NT2/D1 (cell line): ENCODE measurements at regions not wholly inside any gene's neighbourhood (a gene's known extent, or its start where the extent isn't known, plus 50 kb on each side); places are given as distances from the start of the nearest gene placed in this dataset.

Experiments
- SUZ12 ChIP-seq: IDR thresholded peaks from 2 replicates; pipeline ENCODE4 v1.6.1; 2011; ENCODE audit not compliant: insufficient read length, insufficient read depth; ENCODE audit errors: extremely low read depth
- ZNF274 ChIP-seq: IDR thresholded peaks from 2 replicates; pipeline ENCODE4 v1.6.1; 2011; ENCODE audit warnings: mild to moderate bottlenecking, low read depth, low read length

DNA sequence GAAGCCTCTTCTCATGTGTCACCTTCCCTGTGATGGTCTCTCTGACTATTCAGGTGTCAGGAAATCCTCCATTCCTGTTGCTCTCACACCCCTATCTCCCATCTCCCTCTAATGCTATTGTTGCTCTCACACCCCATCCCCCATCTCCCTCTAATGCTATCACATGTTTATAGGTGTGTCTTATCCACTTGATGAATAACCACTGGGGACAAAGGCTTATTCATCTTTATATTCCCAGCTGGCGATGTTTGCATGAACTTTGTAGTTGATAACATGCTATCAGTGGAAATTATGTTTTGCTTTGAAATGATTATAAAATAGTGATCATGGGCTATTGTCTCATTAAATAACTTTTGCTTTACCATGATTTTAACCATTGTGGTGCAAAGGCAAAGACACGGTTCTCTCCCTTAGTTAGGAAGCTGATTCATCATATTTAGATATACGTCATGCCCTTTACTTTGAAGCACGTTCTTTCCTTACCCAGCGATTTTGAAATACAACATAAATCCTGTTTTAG lies 220.5 kb downstream of the PMAIP1 start:
- no peak for TF ChIP-seq SUZ12
- TF ChIP-seq ZNF274: no peak
